Adrenal gland (tissue), 9 donors: ENCODE measurements at regions not wholly inside any gene's neighbourhood (a gene's known extent, or its start where the extent isn't known, plus 50 kb on each side); places are given as distances from the start of the nearest gene placed in this dataset.

Source experiments
- DNase-seq, 7 donors: peaks; one replicate each; pipeline ENCODE4 v3.0.0-alpha.2; 2019 to 2020
- H3K27ac ChIP-seq, 5 donors: fragments of 200-600 bp; sonication (generic) in 4 of 5; 1 replicate in 3 of 5; 2 replicates in 2 of 5; pipeline versions ENCODE4 v1.5.1 to v1.8.0; 2016 to 2020; ENCODE audit warnings: mild to moderate bottlenecking in 1 of 5
- H3K27me3 ChIP-seq: fragments of 200-600 bp; 2 replicates; pipeline ENCODE4 v1.8.0; 2021
- H3K36me3 ChIP-seq, 2 donors: fragments of 200-600 bp; replicated peaks in 1 of 2; 1 replicate in 1 of 2; 2 replicates in 1 of 2; pipeline versions ENCODE4 v1.5.1 to v1.8.0; 2018 to 2022
- H3K4me1 ChIP-seq, 2 donors: fragments of 200-600 bp; replicated peaks in 1 of 2; 1 replicate in 1 of 2; 2 replicates in 1 of 2; pipeline versions ENCODE4 v1.5.1 to v1.8.0; 2018 to 2021
- H3K4me3 ChIP-seq, 4 donors: fragments of 200-600 bp; sonication (generic) in 3 of 4; one replicate each; pipeline ENCODE4 v1.5.1; 2016 to 2018
- H3K9me3 ChIP-seq, 3 donors: fragments of 200-600 bp; sonication (generic) in 1 of 3; replicated peaks in 1 of 3; 1 replicate in 2 of 3; 2 replicates in 1 of 3; pipeline versions ENCODE4 v1.5.1 to v1.8.0; 2016 to 2021
- CTCF ChIP-seq, 6 experiments: fragments of 450-650 bp in 4 of 6; fragments of 200-600 bp in 2 of 6; sonication (generic) in 1 of 6; IDR thresholded peaks; 1 replicate in 5 of 6; 2 replicates in 1 of 6; pipeline versions ENCODE4 v1.5.1 to v1.8.0; 2016 to 2021; ENCODE audit warnings: antibody characterized with exemption in 6 of 6, mild to moderate bottlenecking in 2 of 6, moderate library complexity in 1 of 6
- POLR2A ChIP-seq, 2 donors: fragments of 450-650 bp; IDR thresholded peaks; one replicate each; pipeline ENCODE4 v1.6.1; 2017; ENCODE audit warnings: antibody characterized with exemption in 2 of 2, mild to moderate bottlenecking in 2 of 2, moderate library complexity in 1 of 2
- WGBS, 4 donors: extraction: QIAGEN DNeasy Blood & Tissue Kit in 2 of 4; methylation state at CpG; one replicate each; pipeline versions ENCODE4 v1.1.5 to v1.1.7; 2013 to 2017; 5-methylcytosine and 5-hydroxymethylcytosine counted together
- intact Hi-C, 2 donors: fragments of 100-400 bp; cut with DNase I; formaldehyde crosslinking; loops; one replicate each; pipeline versions ENCODE4 v1.14.1 to v1.15.0; 2022 to 2023
- donor health status: healthy with polysubstance abuse.
- donor health status: Bipolar disorder and iron deficiency.
- donor health status: DM: yes; HTN: yes; CAD: no.
- donor health status: DM: no; HTN: no; CAD: no.
- donor health status: DM: no; HTN: no; CAD: no.

GRCh38 chr10:107611115-107611514 lies 446.6 kb upstream of the SORCS1 start:
- no peak overlapping the region for H3K27ac ChIP-seq
- no peak for DNase-seq
- no peak overlapping the region for H3K4me3 ChIP-seq
- H3K9me3 ChIP-seq: no peaks in the 10 kb centered on the region
- no peaks in the 10 kb centered on the region for H3K27me3 ChIP-seq
- no peaks in the 10 kb centered on the region for H3K36me3 ChIP-seq
- intact Hi-C loops: no loop called here
- no peak for TF ChIP-seq POLR2A (IDR thresholded peaks at IDR 0.05)
- TF ChIP-seq CTCF (IDR thresholded peaks at IDR 0.05): no peak
- no peaks in the 10 kb centered on the region for H3K4me1 ChIP-seq

- TF ChIP-seq POLR2A (IDR thresholded peaks at IDR 0.05) (no peak), CTCF (IDR thresholded peaks at IDR 0.05) (no peak)
- Histone ChIP-seq H3K27me3 (no peaks in the 10 kb centered on the region), H3K4me1 (no peaks in the 10 kb centered on the region), H3K36me3 (no peaks in the 10 kb centered on the region), H3K27ac (no peak overlapping the region), H3K4me3 (no peak overlapping the region), H3K9me3 (no peaks in the 10 kb centered on the region)
- WGBS, 4 donors: 80 to 83% (median 82%) methylated on average over 3 of the region's 3 CpGs
- no peak for DNase-seq
- intact Hi-C loops: no loop called here
Measured at GRCh38 chr10:107589081-107589480, 424.6 kb upstream of the SORCS1 start.

- Histone ChIP-seq H3K9me3 (no peaks in the 10 kb centered on the region), H3K27ac (no peak overlapping the region), H3K4me3 (no peak overlapping the region), H3K4me1 (no peaks in the 10 kb centered on the region), H3K36me3 (no peaks in the 10 kb centered on the region), H3K27me3 (no peaks in the 10 kb centered on the region)
- DNase-seq: no peak
- TF ChIP-seq POLR2A (IDR thresholded peaks at IDR 0.05) (no peak), CTCF (IDR thresholded peaks at IDR 0.05) (no peak)
- intact Hi-C loops: no loop called here
- 84 to 91% (median 87%) methylated on average over 3 of the region's 3 CpGs for WGBS, 4 donors
Measured at GRCh38 chr10:107585630-107586029, 421.1 kb upstream of the SORCS1 start.

GRCh38 chr10:107583974-107584373 lies 419.5 kb upstream of the SORCS1 start:
- no peaks in the 10 kb centered on the region for H3K27me3 ChIP-seq
- no peaks in the 10 kb centered on the region for H3K36me3 ChIP-seq
- H3K4me1 ChIP-seq: no peaks in the 10 kb centered on the region
- DNase-seq: no peak
- intact Hi-C loops: no loop called here
- H3K4me3 ChIP-seq: no peak overlapping the region
- H3K27ac ChIP-seq: no peak overlapping the region
- TF ChIP-seq CTCF (IDR thresholded peaks at IDR 0.05): no peak
- TF ChIP-seq POLR2A (IDR thresholded peaks at IDR 0.05): no peak
- no peaks in the 10 kb centered on the region for H3K9me3 ChIP-seq
